ENCODE measurements at regions not wholly inside any gene's neighbourhood (a gene's known extent, or its start where the extent isn't known, plus 50 kb on each side); places are given as distances from the start of the nearest gene placed in this dataset.
"Not testable (repeated sequence)": the region's sequence is repeated elsewhere in the genome, so short reads cannot be mapped to it uniquely, and the experiment has no call there.

DNA sequence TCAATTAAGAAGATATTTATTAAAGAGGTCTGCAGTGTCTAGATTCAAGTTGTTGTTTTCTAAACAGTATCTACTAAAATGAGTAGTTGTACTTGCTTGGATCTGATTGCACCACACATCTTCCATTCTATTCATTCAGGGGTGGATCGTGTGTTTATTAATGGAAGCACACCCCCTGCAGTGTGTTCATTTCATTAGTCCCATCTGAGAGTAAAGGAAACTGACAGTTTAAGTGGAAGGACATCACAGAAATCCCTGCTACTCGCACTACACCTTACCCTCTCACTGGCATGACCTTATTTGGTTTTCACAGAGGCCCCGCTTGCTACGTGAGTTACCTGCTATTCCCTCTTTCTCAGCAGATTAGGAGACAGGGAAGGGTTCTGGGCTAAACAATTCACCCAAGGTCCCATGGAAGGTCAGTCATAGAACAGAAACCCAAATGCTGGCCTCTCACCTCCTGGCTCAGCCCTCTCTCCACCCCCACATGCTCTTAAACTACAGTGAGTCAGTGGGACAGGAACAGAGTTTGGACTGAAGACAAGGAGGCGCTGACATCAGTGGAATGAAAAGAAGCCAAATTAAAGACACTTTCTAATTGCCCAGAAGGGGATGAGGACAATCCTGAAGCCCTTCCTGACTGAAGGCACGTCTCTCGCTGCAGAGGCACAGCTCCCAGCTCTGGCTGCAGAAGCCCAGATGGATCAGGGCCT, 369.2 kb upstream of the NRP1 start:
- TF ChIP-seq, protein P1, sequence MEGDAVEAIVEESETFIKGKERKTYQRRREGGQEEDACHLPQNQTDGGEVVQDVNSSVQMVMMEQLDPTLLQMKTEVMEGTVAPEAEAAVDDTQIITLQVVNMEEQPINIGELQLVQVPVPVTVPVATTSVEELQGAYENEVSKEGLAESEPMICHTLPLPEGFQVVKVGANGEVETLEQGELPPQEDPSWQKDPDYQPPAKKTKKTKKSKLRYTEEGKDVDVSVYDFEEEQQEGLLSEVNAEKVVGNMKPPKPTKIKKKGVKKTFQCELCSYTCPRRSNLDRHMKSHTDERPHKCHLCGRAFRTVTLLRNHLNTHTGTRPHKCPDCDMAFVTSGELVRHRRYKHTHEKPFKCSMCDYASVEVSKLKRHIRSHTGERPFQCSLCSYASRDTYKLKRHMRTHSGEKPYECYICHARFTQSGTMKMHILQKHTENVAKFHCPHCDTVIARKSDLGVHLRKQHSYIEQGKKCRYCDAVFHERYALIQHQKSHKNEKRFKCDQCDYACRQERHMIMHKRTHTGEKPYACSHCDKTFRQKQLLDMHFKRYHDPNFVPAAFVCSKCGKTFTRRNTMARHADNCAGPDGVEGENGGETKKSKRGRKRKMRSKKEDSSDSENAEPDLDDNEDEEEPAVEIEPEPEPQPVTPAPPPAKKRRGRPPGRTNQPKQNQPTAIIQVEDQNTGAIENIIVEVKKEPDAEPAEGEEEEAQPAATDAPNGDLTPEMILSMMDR (conservative IDR thresholded peaks at IDR 0.05; ENCODE audit: low read length), result no peak
- DNase-seq (ENCODE audit: low read depth), result peak; percentile 66
- no peak overlapping the region for H3K4me3 ChIP-seq (ENCODE audit: low read length)

DNA sequence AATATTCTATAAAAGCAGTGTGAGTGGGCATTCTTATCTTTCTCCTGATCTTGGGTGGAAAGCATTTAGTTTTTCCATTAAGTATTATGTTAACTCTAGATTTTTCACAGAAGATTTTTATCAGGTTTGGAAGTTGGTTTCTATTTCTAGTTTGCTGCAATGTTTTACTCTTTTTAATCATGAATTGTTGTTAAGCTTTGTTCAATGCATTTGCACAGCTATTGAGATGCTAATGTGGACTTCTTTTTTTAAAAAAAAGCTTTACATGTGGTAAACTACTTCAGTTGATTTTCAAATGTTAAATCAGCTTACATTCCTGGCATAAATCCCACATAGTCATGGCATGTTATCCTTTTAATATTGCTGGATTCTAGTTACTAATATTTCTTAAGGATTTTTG, 363.6 kb upstream of the NRP1 start:
- no peak overlapping the region for H3K4me3 ChIP-seq (ENCODE audit: low read length)
- no peak for DNase-seq (ENCODE audit: low read depth)
- TF ChIP-seq, protein P1 (conservative IDR thresholded peaks at IDR 0.05; ENCODE audit: low read length), result no peak

DNA sequence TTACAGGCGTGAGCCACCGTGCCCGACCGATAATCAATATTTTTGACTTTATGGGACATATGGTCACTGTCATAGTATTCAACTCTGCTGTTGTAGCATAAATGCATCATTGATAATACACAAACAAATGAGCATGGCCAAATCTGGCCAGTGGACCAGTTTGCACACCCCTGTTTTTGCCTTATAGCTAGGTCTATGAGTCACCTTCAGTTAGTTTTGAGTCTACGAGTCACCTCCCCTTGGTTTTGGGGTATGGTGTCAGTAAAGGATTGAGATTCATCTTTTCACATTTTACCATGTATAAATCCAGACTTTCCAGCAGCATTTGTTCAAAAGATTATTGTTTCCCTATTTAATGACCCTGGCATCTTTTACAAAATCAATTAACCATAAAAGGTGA, 362.5 kb upstream of the NRP1 start:
- TF ChIP-seq, protein P1 (conservative IDR thresholded peaks at IDR 0.05; ENCODE audit: low read length), result no peak
- no peak for DNase-seq (ENCODE audit: low read depth)

DNA sequence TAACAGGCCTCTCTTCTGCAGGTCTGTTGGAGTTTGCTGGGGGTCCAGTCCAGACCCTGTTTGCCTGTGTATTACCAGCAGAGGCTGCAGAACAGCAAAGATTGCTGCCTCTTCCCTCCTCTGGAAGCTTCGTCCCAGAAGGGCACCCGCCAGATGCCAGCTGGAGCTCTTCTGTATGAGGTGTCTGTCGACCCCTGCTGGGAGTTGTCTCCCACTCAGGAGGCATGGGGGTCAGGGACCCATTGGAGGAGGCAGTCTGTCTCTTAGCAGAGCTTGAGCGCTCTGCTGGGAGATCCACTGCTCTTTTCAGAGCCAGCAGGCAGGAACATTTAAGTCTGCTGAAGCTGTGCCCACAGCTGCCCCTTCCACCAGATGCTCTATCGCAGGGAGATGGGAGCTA, 361.1 kb upstream of the NRP1 start:
- DNase-seq (ENCODE audit: low read depth), result no peak
- H3K4me3 ChIP-seq (ENCODE audit: low read length), result no peak overlapping the region
- TF ChIP-seq, protein P1 (conservative IDR thresholded peaks at IDR 0.05; ENCODE audit: low read length), result no peak

More for the DNA sequence above, 362.5 kb upstream of the NRP1 start:
- no peak overlapping the region for H3K4me3 ChIP-seq (ENCODE audit: low read length)

DNA sequence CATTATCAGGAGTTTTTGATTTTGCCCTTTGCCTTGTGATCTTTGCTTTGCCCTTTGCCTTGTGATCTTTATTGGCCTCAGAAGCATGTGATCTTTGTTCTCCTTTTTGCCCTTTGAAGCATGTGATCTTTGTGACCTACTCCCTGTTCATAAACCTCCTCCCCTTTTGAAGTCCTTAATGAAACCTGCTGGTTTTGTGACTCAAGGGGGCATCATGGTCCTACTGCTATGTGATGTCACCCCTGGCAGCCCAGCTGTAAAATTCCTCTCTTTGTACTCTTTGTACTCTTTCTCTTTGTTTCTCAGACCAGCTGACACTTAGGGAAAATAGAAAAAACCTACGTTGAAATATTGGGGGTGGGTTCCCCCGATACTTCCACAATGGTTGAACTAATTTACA, 356.1 kb upstream of the NRP1 start:
- DNase-seq (ENCODE audit: low read depth); H3K4me3 ChIP-seq (ENCODE audit: low read length): not testable (repeated sequence)

DNA sequence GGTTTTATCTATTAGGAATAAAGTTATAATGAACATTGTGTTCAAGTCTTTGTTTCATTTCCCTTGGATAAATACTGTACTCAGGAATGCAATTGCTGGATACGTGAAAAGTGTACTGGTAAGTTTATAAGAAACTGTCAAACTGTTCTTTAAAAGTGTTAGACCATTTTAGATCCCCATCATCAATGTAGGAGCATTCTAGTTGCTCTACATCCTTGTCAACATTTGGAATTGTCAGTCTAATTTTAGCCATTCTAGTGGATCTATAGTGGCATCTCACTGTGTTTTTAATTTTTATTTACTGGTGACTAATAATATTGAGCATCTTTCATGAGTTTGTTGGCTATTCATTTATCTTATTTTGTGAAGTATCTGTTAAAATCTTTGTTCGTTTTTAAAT, 354.0 kb upstream of the NRP1 start:
- DNase-seq (ENCODE audit: low read depth), result no peak
- H3K4me3 ChIP-seq (ENCODE audit: low read length), result no peak overlapping the region
- TF ChIP-seq, protein P1 (conservative IDR thresholded peaks at IDR 0.05; ENCODE audit: low read length), result no peak

DNA sequence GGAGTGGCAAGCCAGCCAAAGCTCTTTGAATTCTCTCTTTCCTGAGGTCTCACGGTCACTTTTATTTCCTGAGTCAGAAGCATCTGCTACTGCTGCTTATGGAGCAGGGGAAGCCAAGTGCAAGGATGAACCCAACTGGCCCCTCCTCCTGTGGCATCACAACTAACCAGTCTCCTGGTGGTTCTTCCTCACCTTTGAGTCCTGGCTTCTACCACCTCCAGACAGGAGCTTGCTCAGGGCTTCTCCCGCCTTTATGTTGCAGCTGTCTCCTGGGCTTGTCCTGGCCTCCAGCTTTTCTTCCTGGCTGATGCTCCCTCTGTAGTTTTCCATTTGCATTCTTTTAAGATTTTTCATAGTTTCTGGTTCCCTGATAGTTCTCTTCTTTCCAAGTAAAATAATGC, 349.7 kb upstream of the NRP1 start:
- TF ChIP-seq, protein P1 (conservative IDR thresholded peaks at IDR 0.05; ENCODE audit: low read length), result no peak
- DNase-seq (ENCODE audit: low read depth), result no peak
- H3K4me3 ChIP-seq (ENCODE audit: low read length), result no peak overlapping the region
